IMR-90 (cell line): ENCODE measurements at regions not wholly inside any gene's neighbourhood (a gene's known extent, or its start where the extent isn't known, plus 50 kb on each side); places are given as distances from the start of the nearest gene placed in this dataset.

Source experiments
- CTCF ChIP-seq: conservative IDR thresholded peaks from 2 replicates; pipeline ENCODE4 v1.5.1; 2012; ENCODE audit warnings: mild to moderate bottlenecking, low read depth, low read length, improper control_type of control experiment
- FOS ChIP-seq: fragments of 150-350 bp; IDR thresholded peaks from 2 replicates; pipeline ENCODE4 v1.6.1; 2016; ENCODE audit warnings: low read depth, low read length
- MXI1 ChIP-seq: IDR thresholded peaks from 2 replicates; pipeline ENCODE4 v1.6.1; 2012; ENCODE audit warnings: low read depth, mild to moderate bottlenecking, low read length, moderate library complexity, borderline replicate concordance
- NFE2L2 ChIP-seq: fragments of 150-350 bp; IDR thresholded peaks from 2 replicates; pipeline ENCODE4 v1.6.1; 2016; ENCODE audit warnings: low read depth, mild to moderate bottlenecking, low read length
- RCOR1 ChIP-seq: IDR thresholded peaks from 2 replicates; pipeline ENCODE4 v1.6.1; 2012; ENCODE audit warnings: mild to moderate bottlenecking, low read length, improper control_type of control experiment; ENCODE audit not compliant: insufficient replicate concordance
- USF2 ChIP-seq: fragments of 150-350 bp; IDR thresholded peaks from 2 replicates; pipeline ENCODE4 v1.6.1; 2017; ENCODE audit warnings: mild to moderate bottlenecking, antibody characterized with exemption, low read length, low read depth

- no peak for TF ChIP-seq CTCF
- TF ChIP-seq RCOR1 = no peak
- no peak for TF ChIP-seq USF2
- TF ChIP-seq MXI1 = no peak
- TF ChIP-seq NFE2L2 = no peak
- no peak for TF ChIP-seq FOS
These were observed 833.0 kb upstream of the CADM2 start for GRCh38 chr3:84125760-84126159.
